ENCODE measurements at regions not wholly inside any gene's neighbourhood (a gene's known extent, or its start where the extent isn't known, plus 50 kb on each side); places are given as distances from the start of the nearest gene placed in this dataset.

GRCh38 chr12:75666126-75666938, 154.9 kb upstream of the KRR1 start:
- Histone ChIP-seq H3K4me2 (ENCODE audit: extremely low read depth, insufficient read depth, low read length) (peak overlapping the region; percentile 64), H3K9ac (ENCODE audit: insufficient read depth, low read length) (no peak overlapping the region)

GRCh38 chr12:75665216-75665615, 153.8 kb upstream of the KRR1 start:
- Histone ChIP-seq H3K4me2 (ENCODE audit: extremely low read depth, insufficient read depth, low read length) (no peak overlapping the region), H3K4me1 (ENCODE audit: control insufficient read depth, extremely low read depth, insufficient read depth, low read length) (peaks cover 13% of the 10 kb centered on the region), H3K27ac (ENCODE audit: insufficient read depth, low read length) (no peak overlapping the region)

More at GRCh38 chr12:75666126-75666938, 154.9 kb upstream of the KRR1 start:
- DNase-seq (ENCODE audit: low read depth in 2 of 2): peak in 1 of 2 donors; percentile 89
- Histone ChIP-seq H3K79me2 (ENCODE audit: control insufficient read depth, insufficient read depth, low read length) (no peaks in the 10 kb centered on the region), H3K27me3 (ENCODE audit: control insufficient read depth, insufficient read depth, low read length) (no peaks in the 10 kb centered on the region), H3K4me1 (ENCODE audit: control insufficient read depth, extremely low read depth, insufficient read depth, low read length) (peaks cover 7% of the 10 kb centered on the region), H3K4me3 (replicated peaks in 1 of 4; ENCODE audit: control extremely low read depth in 1 of 4, insufficient read depth in 1 of 4, low read depth in 3 of 4, low read length in 4 of 4) (no peak overlapping the region), H2AFZ (ENCODE audit: low read length) (no peak overlapping the region), H3K36me3 (ENCODE audit: control insufficient read depth, insufficient read depth, low read length) (no peaks in the 10 kb centered on the region), H3K9me3 (ENCODE audit: control insufficient read depth, insufficient read depth, low read depth, low read length) (no peaks in the 10 kb centered on the region), H4K20me1 (ENCODE audit: control insufficient read depth, extremely low read depth, insufficient read depth, low read length) (no peaks in the 10 kb centered on the region), H3K27ac (ENCODE audit: insufficient read depth, low read length) (peak overlapping the region; percentile 28)
- TF ChIP-seq CTCF (conservative IDR thresholded peaks at IDR 0.05 in 1 of 2, IDR thresholded peaks at IDR 0.05 in 1 of 2; ENCODE audit: low read depth in 1 of 2, low read length in 2 of 2): no peak

More at GRCh38 chr12:75665216-75665615, 153.8 kb upstream of the KRR1 start:
- Histone ChIP-seq H3K9me3 (ENCODE audit: control insufficient read depth, insufficient read depth, low read depth, low read length) (no peaks in the 10 kb centered on the region), H4K20me1 (ENCODE audit: control insufficient read depth, extremely low read depth, insufficient read depth, low read length) (no peaks in the 10 kb centered on the region), H3K4me3 (replicated peaks in 1 of 4; ENCODE audit: control extremely low read depth in 1 of 4, insufficient read depth in 1 of 4, low read depth in 3 of 4, low read length in 4 of 4) (no peak overlapping the region), H2AFZ (ENCODE audit: low read length) (no peak overlapping the region), H3K27me3 (ENCODE audit: control insufficient read depth, insufficient read depth, low read length) (no peaks in the 10 kb centered on the region), H3K79me2 (ENCODE audit: control insufficient read depth, insufficient read depth, low read length) (no peaks in the 10 kb centered on the region), H3K9ac (ENCODE audit: insufficient read depth, low read length) (no peak overlapping the region), H3K36me3 (ENCODE audit: control insufficient read depth, insufficient read depth, low read length) (no peaks in the 10 kb centered on the region)
- no peak for TF ChIP-seq EZH2 (IDR thresholded peaks at IDR 0.05; ENCODE audit: low read length, missing control alignments)
- TF ChIP-seq CTCF (conservative IDR thresholded peaks at IDR 0.05 in 1 of 2, IDR thresholded peaks at IDR 0.05 in 1 of 2; ENCODE audit: low read depth in 1 of 2, low read length in 2 of 2): no peak
- DNase-seq (ENCODE audit: low read depth in 2 of 2): peak in 1 of 2 donors; percentile 78
